NCI-H128 (cell line): ENCODE measurements at regions not wholly inside any gene's neighbourhood (a gene's known extent, or its start where the extent isn't known, plus 50 kb on each side); places are given as distances from the start of the nearest gene placed in this dataset.
"Not testable (repeated sequence)": the region's sequence is repeated elsewhere in the genome, so short reads cannot be mapped to it uniquely, and the experiment has no call there.

ENCODE experiments used
- DNase-seq: peaks from one replicate; lab custom pipeline; 2025; ENCODE audit not compliant: unreplicated experiment; lab: John Stamatoyannopoulos, UW

DNA sequence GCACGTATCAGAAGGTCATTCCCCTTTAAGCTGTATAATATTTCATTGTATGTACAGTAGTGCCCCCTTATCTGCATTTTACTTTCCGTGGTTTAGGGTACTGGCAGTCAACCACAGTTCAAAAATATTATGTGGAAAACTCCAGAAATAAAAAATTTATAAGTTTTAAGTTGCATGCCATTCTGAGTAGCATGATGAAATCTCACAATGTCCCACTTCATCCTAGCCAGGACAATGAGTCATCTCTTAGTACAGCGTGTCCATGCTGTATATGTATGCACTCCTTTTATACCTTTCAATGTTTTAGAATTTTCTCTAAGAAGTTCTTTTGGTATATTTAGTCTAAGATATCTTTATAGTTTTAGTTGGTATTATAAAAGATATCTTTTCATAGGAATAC, 115.0 kb upstream of the HAND1 start:
- no peak for DNase-seq

DNA sequence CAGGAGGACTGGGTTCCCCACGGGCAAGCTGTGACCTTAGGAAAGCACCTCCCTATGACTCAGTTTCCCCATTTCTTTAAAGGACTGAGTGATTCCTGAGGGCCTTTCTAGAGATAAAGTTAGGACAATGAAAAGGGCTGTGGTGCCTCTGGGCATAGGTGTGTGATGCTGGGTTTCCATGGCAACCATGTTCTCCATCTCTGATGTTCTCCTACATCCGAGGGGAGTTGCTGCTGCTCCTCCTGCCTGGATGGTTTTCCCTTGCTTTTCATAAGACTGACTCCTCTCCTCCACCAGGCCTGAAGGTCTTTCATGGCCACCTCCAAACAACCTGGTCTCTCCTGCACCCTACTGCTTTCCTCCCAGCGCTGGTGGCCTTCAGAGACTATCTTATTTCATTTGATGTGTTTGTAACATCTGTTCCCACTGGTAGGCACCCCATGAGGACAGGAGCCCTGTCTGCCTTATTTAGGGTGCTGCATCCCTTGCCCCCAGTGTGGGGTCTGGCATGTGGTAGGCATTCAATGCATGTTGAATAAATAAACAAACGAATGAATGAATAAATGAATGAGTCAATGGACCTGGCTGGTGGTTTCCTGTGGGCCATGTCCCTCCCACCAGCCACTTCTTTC, 112.2 kb upstream of the HAND1 start:
- DNase-seq: no peak

DNA sequence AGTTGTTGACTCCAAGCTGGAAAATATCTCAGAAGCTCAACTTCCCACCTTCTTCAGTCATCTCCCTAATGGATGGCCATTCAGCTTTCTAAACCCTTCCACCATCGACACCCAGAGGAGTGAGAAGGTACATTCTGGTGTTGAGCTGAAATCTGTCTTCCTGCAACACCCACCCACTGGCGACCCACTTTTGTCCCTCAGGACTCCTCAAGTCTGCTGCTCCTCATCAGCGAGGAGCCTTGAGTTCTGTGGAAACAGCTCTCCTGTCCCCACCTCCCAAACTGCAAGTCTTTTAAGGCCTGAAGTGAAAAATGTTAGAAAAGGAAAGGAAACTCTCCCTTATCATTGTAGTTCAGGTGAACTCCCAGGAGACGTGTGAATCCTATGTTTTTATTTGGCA, 111.5 kb upstream of the HAND1 start:
- DNase-seq: no peak

DNA sequence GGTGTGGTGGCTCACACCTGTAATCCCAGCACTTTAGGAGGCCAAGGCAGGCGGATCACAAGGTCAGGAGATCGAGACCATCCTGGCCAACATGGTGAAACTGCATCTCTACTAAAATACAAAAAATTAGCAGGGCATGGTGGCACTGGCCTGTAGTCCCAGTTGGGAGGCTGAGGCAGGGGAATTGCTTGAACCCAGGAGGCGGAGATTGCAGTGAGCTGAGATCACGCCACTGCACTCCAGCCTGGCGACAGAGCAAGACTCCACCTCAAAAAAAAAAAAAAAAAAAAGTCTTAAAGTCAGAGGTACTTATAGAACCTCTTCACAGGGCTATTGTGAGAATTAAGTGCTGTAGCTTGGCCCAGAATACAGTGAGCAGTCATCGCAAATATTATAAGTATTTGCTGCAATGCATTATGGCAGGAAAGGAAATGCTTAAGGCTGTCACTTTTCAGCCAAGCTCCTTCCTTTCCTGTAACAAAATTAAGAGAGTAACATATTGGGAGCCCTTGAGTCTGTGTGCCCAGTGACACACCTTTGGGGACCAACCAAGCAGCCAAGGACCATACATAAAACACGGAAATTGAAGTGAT, 110.9 kb upstream of the HAND1 start:
- DNase-seq: not testable (repeated sequence)

DNA sequence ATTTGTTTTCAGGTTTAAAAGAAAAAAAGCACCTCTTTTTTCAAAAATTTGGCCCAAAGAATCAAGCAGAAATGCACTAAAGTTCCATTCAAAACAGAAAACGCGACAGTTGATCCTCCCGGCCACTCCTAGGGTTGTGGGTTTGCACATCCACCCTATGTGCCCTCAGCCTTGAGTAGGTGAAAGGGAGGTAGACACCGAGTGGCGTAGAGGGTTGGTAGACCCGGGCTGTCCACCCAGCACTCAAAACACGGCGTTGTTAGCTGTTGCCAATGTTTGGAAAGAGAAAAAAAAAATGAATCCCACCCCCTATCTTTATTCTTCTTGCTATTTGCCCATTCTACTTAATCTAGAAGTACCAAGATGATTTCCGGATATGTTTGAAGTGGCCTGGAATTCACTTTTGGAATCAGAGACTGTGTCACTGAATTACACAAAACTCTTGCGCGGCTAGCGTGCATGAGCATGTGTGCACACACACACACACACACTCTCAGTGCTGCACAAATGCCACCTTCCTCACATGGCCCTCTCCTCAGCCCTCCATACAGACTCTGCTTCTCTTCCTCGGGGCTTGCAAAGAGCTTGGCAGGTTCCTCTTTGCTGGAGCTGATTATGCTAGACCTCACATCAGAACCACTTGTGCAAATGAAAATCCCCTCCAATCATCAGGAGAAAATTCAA, 110.2 kb upstream of the HAND1 start:
- DNase-seq: no peak

DNA sequence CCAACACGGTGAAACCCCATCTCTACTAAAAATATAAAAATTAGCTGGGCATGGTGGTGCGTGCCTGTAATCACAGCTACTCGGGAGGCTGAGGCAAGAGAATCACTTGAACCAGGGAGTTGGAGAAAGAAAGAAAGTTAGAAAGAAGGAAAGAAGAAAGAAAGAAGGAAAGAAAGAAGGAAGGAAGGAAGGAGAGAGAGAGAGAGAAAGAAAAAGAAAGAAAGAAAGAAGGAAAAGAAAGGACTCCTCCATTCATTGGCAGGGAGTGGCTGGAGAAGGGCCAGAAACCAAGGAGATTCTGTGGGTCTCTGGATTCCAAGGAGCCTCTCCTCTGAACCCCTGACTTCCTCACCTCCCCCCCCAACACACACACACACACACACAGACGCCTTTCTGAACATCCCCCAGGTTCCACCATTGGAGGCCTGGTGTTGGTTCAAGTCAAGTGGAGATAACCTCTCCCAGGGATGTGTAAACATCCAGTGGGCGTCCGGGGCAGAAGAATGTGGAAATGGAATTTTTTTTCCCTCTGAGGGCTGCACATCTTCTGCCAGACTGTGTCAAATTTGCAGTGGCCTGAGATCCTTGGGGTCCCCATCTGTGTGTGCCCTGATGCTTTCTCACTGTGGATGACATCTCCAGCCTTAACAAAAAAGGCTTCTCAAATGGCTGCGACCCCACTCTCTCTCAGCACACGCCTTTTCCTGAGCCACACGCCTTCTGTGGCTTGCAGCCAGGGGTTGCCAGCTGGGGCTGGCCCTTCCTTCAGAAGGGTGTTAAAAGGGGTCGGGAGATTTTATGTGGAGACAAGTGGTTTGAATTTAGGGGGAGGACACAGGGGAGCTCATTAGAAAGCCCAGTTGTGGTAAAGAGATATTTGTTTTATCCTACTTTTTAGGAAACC, 109.3 kb upstream of the HAND1 start:
- no peak for DNase-seq

DNA sequence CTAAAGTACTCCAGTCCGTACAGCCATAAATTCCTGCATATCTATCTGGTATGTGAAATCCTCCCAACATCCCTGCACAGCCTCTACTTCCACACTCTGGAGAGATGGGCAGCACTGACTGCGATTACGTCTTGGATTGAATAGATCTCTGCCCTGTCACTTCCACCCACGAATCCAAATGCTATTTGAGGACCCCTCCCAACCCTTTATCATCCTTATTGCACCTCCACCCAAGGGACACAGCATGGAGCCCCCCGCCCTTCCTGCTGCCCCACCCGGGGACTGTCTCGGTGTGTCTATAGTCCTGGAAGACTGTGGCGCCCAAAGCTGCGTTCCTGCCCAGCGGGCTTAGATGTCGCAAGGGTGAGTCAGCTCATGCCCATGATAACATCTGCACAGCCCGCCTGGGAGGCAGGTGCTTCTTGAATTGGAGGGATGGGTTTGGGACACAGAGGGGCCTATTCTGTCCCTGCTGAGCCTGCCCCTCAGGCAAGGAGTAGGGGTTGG, 105.7 kb upstream of the HAND1 start:
- DNase-seq: no peak

DNA sequence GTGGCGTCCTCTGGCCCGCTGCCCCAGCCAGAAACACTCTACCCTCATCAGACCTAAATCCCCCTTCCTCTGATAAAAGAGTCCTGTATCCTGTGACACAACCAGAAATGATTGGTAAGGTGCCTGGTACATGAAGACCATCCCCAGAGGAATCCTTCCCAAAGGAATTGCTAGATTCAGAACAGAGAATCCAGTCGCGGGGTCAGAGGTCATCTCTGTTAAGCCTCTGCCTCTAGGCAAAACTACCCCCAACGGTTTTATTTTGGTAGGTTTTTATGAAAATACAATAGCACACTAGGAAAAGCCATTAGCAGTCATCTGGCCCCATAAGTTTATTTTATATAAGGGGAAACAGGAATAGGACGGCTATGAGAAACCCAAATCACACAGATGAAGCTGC, 102.4 kb upstream of the HAND1 start:
- DNase-seq: no peak

DNA sequence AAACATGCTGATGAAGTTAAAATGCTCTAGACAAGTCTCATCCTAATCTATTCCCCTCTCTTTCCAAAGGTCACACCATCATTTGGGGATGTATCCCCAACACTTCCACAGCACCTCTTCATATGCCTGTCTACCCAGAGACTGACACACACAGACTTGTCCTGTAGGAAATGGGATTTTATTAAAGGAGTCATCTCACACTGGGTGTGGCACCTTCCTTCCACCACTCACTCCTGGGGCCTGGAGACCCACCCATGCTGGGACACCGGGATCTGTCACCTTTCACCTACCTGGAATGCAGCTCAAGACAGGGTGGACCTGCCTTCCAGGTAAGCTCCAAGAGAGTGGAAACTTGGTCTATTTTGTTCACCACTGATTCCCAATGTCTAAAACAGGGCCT, 99.4 kb upstream of the HAND1 start:
- DNase-seq: no peak

DNA sequence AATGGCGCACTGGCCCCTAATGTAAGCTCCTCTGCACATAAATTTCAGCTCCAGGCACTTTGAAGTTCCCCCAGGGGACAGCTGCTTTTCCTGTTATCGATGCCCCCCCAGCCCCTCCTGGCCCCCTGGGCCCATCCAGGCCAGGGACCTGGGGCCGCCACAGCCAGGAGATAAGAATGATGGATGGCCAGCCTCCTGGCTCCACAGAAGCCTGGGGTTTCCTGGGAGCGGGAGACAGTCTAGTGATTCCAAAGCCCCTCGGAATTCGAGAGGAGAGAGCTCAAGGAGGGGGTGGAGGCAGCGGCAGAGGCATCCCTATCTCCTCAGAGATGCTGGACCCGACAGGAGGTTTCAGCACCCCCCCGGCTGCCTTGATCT, 98.4 kb upstream of the HAND1 start:
- DNase-seq: no peak

DNA sequence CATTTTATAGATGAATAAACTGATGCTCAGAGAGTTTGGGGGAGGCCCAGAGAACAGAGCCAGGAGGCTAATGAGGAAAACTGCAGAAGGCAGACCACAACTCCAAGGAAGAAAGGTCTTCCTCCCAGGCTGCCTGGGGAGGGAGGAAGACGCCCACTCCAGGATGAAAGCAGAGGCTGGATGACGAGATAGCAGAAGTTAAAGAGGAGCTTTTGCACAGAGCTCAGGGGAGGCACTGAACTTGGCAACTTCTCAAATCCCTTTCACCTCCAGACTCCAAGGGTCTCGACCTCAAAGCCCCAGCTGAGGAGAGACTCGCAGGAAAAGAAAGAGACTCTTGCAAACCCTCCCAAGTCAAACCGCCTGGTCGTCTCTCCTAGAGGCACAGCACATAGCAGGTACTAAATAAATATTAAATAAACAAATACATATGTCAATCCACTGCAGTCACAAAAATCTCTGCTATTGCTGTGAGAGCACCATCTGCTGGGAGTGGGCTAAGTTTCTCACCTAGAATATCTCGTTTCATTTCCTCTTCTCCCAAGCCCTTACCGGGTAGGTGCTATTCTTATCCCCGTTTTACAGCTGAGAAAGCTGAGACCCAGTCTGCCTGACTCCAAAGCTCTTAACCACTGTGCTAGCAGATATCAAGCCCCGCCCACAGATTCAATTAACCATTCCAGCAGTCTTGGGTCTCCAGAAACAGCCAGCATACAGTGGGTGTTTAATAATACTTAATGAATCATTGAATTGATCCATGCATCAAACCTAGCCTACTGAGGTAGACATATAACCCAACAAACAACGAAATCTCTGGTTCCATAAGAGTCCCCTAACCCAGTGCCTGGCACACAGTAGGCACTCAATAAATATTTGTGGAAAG, 97.8 kb upstream of the HAND1 start:
- DNase-seq: no peak

DNA sequence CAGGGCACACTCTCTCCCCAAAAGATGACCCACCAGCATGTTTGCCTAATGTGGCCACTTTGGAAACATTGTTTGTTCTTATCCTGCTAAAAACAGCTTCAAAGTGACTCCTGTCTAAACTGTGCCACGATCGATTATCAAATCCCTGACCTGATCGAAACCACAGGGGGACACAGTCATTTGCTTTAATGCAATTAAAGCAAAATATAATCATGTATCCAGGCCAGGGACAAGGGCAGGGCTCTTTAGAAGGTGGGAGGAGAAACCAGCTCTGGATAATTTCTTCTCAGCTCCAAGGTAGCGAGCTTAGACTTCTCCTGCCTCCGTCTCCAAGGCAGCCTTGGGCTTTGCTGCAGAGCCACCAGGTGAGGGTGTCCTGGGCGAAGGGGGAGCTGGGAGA, 95.0 kb upstream of the HAND1 start:
- no peak for DNase-seq

DNA sequence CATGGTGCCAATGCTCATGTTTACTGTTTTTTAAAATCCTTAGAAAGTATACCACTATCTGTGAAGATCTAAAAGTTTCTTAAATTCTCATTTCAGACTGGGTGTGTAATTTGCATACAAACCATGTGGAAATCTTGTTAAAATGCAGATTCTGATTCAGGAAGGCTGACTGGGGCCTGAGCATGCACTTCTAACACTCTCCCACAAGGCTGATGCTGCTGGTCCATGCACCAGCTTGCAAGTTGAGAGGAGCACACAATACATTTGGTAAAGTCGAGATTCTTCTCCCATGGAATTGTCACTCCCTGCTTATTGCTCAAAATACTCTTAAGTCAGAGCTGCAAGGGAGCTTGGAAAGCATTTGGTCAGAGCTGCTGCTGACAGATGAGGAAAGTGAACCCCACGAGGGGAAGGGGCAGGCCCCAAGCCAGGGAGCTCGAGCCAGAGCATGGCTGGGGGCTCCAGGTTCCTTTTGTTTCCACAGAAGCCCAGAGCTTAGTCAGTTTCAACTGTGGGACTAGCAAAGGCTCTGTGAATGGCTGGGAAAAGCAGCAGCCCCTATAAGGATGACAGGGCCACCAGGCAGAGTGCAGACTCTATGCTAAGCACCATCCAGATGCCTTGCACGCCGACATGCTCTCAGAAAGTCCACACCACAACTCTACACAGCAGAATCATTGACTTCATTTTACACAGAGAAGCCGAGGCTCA, 93.5 kb upstream of the HAND1 start:
- no peak for DNase-seq

DNA sequence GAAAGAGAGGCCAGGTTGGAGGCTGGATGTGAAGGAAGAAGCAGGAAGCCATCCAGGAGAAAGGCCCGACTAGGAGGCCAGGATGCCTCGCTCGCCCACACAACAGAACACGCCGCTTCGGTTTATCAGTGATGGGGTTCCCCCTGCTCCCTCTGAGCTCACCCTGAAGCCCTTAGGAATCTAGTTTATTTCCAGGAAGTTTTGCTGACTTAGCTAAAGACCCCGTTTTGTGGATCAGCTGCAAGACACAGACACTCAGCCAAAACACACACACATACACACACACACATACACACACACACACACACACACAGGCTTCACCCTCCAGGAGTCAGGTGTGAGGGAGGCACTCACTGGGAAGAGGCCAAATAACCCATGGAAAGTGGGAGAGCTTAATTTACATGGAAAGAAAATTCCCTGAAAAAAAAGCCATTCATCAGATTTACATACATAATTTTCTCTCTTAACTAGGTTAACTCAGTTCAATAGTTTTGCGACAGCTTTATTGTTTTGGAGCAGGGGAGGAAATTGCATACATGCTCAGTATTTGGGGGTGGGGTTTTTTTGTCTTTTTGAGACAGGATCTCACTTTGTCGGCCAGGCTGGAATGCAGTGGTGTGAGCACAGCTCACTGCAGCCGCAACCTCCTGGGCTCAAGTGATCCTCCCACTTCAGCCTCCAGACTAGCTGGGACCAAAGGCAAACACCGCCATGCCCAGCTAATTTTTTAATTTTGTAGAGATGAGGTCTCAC, 92.7 kb upstream of the HAND1 start:
- no peak for DNase-seq

DNA sequence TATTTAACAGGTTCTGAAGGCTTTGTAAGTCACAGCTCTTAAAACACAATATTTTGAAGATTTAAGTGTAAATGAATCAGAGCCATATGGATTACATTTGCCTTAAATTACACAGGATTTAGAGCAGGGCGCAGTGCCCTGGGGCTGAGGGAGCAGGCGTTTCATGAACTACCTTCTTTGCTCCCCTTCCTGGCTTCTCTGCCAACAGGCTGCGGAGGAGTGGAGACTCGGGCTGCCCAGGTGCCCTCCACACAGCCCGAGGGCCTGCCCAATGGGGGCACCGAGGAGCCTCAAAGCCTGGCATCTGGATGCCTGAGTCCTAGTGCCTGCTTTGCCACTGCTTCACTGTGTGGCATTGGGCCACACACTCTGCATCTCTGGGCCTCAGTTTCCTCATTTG, 90.6 kb upstream of the HAND1 start:
- no peak for DNase-seq

DNA sequence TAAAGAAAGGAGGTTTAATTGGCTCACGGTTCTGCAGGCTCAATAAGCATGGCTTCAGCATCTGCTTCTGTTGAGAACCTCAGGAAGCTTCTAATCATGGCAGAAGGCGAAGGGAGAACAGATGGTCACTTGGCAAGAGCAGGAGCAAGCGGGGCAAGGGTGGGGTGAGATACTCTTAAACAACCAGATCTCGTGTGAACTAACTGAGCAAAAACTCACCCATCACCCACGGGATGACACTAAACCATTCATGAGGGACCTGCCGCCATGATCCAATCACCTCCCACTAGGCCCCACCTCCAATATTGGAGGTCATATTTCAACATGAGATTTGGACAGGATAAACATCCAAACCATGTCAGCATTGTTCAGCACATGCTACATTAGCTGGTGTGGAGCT, 89.1 kb upstream of the HAND1 start:
- DNase-seq: no peak

DNA sequence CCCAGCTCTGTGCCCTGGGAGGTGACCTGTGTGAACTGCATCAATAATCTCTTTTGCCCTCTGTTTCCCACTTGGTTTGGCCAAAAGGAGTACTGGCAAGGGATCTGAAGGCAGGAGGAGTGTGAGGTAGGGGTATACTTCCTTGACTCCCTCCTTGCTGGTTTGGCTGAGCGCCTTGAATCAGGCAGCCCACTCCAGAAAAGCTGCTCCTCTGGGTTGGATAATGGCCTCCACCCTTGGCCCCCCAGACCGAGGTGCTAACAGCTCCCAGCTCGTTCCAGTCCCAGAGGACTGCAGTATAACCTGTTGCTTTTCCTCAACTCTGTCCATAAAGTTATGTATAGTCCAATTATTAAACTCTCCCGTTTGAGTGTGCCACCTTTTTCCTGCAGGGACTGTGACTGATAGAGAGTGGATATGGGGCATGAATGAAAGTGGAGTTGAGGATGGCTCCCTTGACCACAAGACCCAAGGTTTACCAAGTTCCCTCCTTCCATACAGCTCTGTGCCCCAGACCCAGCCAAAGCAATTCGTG, 88.2 kb upstream of the HAND1 start:
- no peak for DNase-seq

DNA sequence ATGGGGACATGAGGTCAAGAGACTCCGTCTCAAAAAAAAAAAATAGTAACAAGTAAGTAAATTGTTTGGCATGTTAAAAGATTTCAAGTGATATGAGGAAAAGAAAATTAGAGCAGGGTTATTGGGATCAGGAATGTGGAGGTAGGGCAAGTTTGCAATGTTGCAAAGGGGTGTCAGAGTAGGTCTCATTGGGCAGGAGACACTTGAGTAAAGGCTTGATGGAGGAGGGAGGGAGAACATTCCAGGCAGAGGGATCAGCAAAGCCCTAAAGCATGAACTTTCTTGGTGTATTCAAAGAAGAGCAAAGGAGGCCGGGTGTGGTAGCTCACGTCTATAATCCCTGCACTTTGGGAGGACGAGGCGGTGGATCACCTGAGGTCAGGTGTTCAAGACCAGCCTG, 87.1 kb upstream of the HAND1 start:
- no peak for DNase-seq
